ENCODE measurements at regions not wholly inside any gene's neighbourhood (a gene's known extent, or its start where the extent isn't known, plus 50 kb on each side); places are given as distances from the start of the nearest gene placed in this dataset.

DNA sequence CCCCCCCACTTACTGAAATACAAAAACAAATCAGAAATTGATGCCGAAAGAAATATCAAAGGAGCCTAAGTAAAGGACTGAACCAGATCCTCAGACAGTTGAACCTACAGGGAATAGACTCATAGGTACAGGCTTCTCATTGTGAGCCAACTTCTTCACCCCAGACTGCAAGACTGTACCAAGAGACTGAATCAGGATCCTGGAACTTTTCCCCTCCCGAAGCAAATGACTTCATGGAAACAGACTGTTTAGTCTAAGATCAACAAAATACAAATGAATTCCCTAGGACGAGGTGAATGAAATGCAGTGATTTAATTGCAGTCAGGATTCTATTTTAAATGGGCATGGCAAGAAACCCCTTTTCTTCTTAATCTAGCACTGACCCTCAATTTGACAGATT, 53.6 kb upstream of the RNF152 start:
- intact Hi-C loops (cut with DNase I), result no loop called here
- no peak for DNase-seq
- TF ChIP-seq EP300 (IDR thresholded peaks at IDR 0.05), result no peak
- TF ChIP-seq, protein P1, sequence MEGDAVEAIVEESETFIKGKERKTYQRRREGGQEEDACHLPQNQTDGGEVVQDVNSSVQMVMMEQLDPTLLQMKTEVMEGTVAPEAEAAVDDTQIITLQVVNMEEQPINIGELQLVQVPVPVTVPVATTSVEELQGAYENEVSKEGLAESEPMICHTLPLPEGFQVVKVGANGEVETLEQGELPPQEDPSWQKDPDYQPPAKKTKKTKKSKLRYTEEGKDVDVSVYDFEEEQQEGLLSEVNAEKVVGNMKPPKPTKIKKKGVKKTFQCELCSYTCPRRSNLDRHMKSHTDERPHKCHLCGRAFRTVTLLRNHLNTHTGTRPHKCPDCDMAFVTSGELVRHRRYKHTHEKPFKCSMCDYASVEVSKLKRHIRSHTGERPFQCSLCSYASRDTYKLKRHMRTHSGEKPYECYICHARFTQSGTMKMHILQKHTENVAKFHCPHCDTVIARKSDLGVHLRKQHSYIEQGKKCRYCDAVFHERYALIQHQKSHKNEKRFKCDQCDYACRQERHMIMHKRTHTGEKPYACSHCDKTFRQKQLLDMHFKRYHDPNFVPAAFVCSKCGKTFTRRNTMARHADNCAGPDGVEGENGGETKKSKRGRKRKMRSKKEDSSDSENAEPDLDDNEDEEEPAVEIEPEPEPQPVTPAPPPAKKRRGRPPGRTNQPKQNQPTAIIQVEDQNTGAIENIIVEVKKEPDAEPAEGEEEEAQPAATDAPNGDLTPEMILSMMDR (IDR thresholded peaks at IDR 0.05), result no peak
- peak in 1 of 4 donors; percentile 13 for TF ChIP-seq POLR2AphosphoS5 (IDR thresholded peaks at IDR 0.05)
- no peak for TF ChIP-seq POLR2A (IDR thresholded peaks at IDR 0.05)
- Histone ChIP-seq H3K4me3 (no peak overlapping the region), H3K27ac (no peak overlapping the region), H3K27me3 (no peaks in the 10 kb centered on the region), H3K4me1 (peaks cover 0 to 5% (median 0%) of the 10 kb centered on the region in 4 donors), H3K9me3 (no peaks in the 10 kb centered on the region), H3K36me3 (no peaks in the 10 kb centered on the region)
- 81 to 83% methylated on average over 3 of the region's 3 CpGs for WGBS, 2 donors

DNA sequence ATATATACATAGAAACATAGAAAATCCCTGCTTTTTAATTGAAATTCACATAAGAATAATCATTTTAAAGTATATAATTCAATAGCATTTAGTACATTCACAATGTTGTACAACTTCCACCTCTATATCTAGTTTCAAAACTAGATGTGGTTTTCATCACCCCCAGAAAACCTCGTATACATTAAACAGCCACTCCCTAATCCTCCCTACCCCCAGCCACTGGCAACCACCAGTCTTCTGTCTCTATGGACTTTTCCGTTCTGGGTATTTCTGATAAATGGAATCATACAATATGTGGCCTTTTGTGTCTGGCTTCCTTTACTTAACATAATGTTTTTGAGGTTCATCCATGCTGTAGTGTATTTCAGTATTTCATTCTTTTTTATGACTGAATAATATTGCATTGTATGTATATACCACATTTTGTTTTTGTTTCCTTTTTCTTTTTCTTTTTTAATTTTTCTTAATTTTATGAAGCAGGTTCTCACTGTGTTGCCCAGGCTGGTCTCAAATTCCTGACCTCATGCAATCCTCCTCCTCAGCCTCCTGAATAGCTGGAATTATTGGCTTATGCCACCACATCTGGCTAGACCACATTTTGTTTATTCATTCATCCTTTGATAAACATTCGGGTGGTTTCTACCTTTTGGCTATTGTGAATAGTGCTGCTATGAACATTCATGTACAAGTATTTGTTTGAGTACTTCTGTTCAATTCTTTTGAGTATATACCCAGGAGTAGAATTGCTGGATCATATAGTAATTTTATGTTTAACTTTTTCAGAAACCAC, 50.6 kb upstream of the RNF152 start:
- H3K27me3 ChIP-seq, result no peaks in the 10 kb centered on the region
- H3K27ac ChIP-seq, result no peak overlapping the region
- intact Hi-C loops (cut with DNase I), result no loop called here
- no peak overlapping the region for H3K4me3 ChIP-seq
- no peak for TF ChIP-seq EP300 (IDR thresholded peaks at IDR 0.05)
- TF ChIP-seq POLR2AphosphoS5 (IDR thresholded peaks at IDR 0.05), result no peak
- TF ChIP-seq POLR2A (IDR thresholded peaks at IDR 0.05), result no peak
- TF ChIP-seq, protein P1 (IDR thresholded peaks at IDR 0.05), result no peak
- H3K9me3 ChIP-seq, result no peaks in the 10 kb centered on the region
- H3K36me3 ChIP-seq, result no peaks in the 10 kb centered on the region
- no peak for DNase-seq
- peaks cover 0 to 5% (median 0%) of the 10 kb centered on the region in 4 donors for H3K4me1 ChIP-seq
- WGBS, 2 donors, result 71 to 87% methylated on average over 3 of the region's 3 CpGs
